CD14-positive monocyte (primary cell): ENCODE measurements at regions not wholly inside any gene's neighbourhood (a gene's known extent, or its start where the extent isn't known, plus 50 kb on each side); places are given as distances from the start of the nearest gene placed in this dataset.

Experiments used
- DNase-seq, 3 donors: peaks; one replicate each; pipeline ENCODE4 v3.0.0-alpha.2; 2011 to 2022
- H2AFZ ChIP-seq: 2 replicates; pipeline ENCODE4 v1.6.0; 2012; ENCODE audit warnings: mild to moderate bottlenecking, low read depth, low read length, inconsistent platforms; ENCODE audit not compliant: insufficient read depth, poor library complexity, severe bottlenecking
- H3K27ac ChIP-seq, 2 donors: 1 replicate in 1 of 2; 2 replicates in 1 of 2; pipeline ENCODE4 v1.5.1; 2012 to 2013; ENCODE audit warnings: low read length in 2 of 2, control low read depth in 1 of 2, inconsistent platforms in 1 of 2, low read depth in 1 of 2, mild to moderate bottlenecking in 1 of 2
- H3K27me3 ChIP-seq, 2 donors: one replicate each; pipeline versions ENCODE4 v1.6.0 to v1.6.1; 2011 to 2013; ENCODE audit warnings: low read length in 2 of 2; ENCODE audit not compliant: control insufficient read depth in 2 of 2, insufficient read depth in 2 of 2
- H3K36me3 ChIP-seq, 2 donors: replicated peaks in 1 of 2; 1 replicate in 1 of 2; 2 replicates in 1 of 2; pipeline versions ENCODE4 v1.5.1 to v1.6.1; 2012 to 2013; ENCODE audit warnings: low read length in 2 of 2, control low read depth in 1 of 2, inconsistent platforms in 1 of 2, mild to moderate bottlenecking in 1 of 2; ENCODE audit not compliant: insufficient read depth in 2 of 2, control insufficient read depth in 1 of 2
- H3K4me1 ChIP-seq, 2 donors: 1 replicate in 1 of 2; 2 replicates in 1 of 2; pipeline versions ENCODE4 v1.5.1 to v1.6.1; 2012 to 2013; ENCODE audit warnings: low read length in 2 of 2, control low read depth in 1 of 2, inconsistent platforms in 1 of 2, mild to moderate bottlenecking in 1 of 2, moderate library complexity in 1 of 2; ENCODE audit not compliant: insufficient read depth in 2 of 2, control insufficient read depth in 1 of 2
- H3K4me2 ChIP-seq: replicated peaks from 2 replicates; pipeline ENCODE3; 2012; ENCODE audit warnings: low read length, moderate library complexity, mild to moderate bottlenecking; ENCODE audit not compliant: poor library complexity, severe bottlenecking; ENCODE audit errors: extremely low read depth
- H3K4me3 ChIP-seq, 3 experiments: fragments of 200-600 bp in 1 of 3; sonication (generic) in 1 of 3; replicated peaks in 1 of 3; 1 replicate in 2 of 3; 2 replicates in 1 of 3; pipeline ENCODE4 v1.5.1; 2011 to 2013; ENCODE audit warnings: low read length in 3 of 3, mild to moderate bottlenecking in 3 of 3, control low read depth in 2 of 3, low read depth in 2 of 3, inconsistent platforms in 1 of 3, moderate library complexity in 1 of 3
- H3K79me2 ChIP-seq: 2 replicates; pipeline ENCODE4 v1.6.0; 2012; ENCODE audit warnings: mild to moderate bottlenecking, control low read depth, inconsistent platforms, low read length, moderate library complexity; ENCODE audit not compliant: insufficient read depth
- H3K9ac ChIP-seq: 2 replicates; pipeline ENCODE4 v1.6.0; 2017; ENCODE audit warnings: low read length, mild to moderate bottlenecking; ENCODE audit not compliant: insufficient read depth, poor library complexity, severe bottlenecking
- H3K9me3 ChIP-seq, 2 donors: replicated peaks in 1 of 2; 1 replicate in 1 of 2; 2 replicates in 1 of 2; pipeline versions ENCODE4 v1.5.1 to v1.6.1; 2012 to 2013; ENCODE audit warnings: low read length in 2 of 2, control low read depth in 1 of 2; ENCODE audit not compliant: control insufficient read depth in 1 of 2, insufficient read depth in 1 of 2
- H4K20me1 ChIP-seq: 2 replicates; pipeline ENCODE4 v1.6.0; 2012; ENCODE audit warnings: mild to moderate bottlenecking, low read length, control low read depth, moderate library complexity; ENCODE audit not compliant: insufficient read depth
- H3K27ac Mint-ChIP-seq, 7 donors: one replicate each; pipeline ENCODE4 v1.8.0; 2020; ENCODE audit warnings: mild to moderate bottlenecking in 7 of 7, mixed read lengths in 7 of 7, moderate library complexity in 6 of 7, inconsistent platforms in 2 of 7
- H3K27me3 Mint-ChIP-seq, 3 donors: one replicate each; pipeline ENCODE4 v1.8.0; 2021 to 2022; ENCODE audit warnings: low read depth in 3 of 3, mild to moderate bottlenecking in 3 of 3, mixed read lengths in 3 of 3, moderate library complexity in 3 of 3, inconsistent platforms in 1 of 3
- H3K36me3 Mint-ChIP-seq, 2 donors: one replicate each; pipeline ENCODE4 v1.8.0; 2020; ENCODE audit warnings: mixed read lengths in 2 of 2, inconsistent platforms in 1 of 2, mild to moderate bottlenecking in 1 of 2
- H3K4me1 Mint-ChIP-seq: one replicate; pipeline ENCODE4 v1.8.0; 2020; ENCODE audit warnings: mild to moderate bottlenecking, mixed read lengths
- H3K4me3 Mint-ChIP-seq, 2 donors: one replicate each; pipeline ENCODE4 v1.8.0; 2020; ENCODE audit warnings: mild to moderate bottlenecking in 2 of 2, mixed read lengths in 2 of 2, moderate library complexity in 1 of 2
- H3K9me3 Mint-ChIP-seq, 7 donors: one replicate each; pipeline ENCODE4 v1.8.0; 2020 to 2022; ENCODE audit warnings: mixed read lengths in 7 of 7, mild to moderate bottlenecking in 6 of 7, moderate library complexity in 6 of 7, inconsistent platforms in 2 of 7
- CTCF ChIP-seq: fragments of 200-600 bp; IDR thresholded peaks from one replicate; pipeline ENCODE4 v1.8.0; 2022; ENCODE audit warnings: antibody characterized with exemption, mild to moderate bottlenecking
- WGBS: methylation state at CpG from one replicate; pipeline ENCODE4 v1.1.5; 2013; ENCODE audit warnings: missing lambda C conversion rate; ENCODE audit not compliant: insufficient coverage; 5-methylcytosine and 5-hydroxymethylcytosine counted together
- intact Hi-C, 2 donors: fragments of 100-400 bp; cut with micrococcal nuclease; formaldehyde crosslinking; loops; one replicate each; pipeline versions ENCODE4 v1.15.0 to v1.15.1; 2023

- Histone ChIP-seq H2AFZ (no peak overlapping the region), H3K36me3 (no peaks in the 10 kb centered on the region), H3K27me3 (no peaks in the 10 kb centered on the region), H4K20me1 (no peaks in the 10 kb centered on the region), H3K9ac (no peak overlapping the region), H3K27ac (no peak overlapping the region), H3K4me1 (no peaks in the 10 kb centered on the region), H3K9me3 (peaks cover 18 to 36% of the 10 kb centered on the region in 2 donors), H3K4me3 (no peak overlapping the region), H3K4me2 (no peak overlapping the region), H3K79me2 (no peaks in the 10 kb centered on the region)
- Mint-ChIP-seq H3K27ac (no peak overlapping the region), H3K4me1 (no peaks in the 10 kb centered on the region), H3K4me3 (no peak overlapping the region), H3K9me3 (peaks cover 14 to 34% (median 22%) of the 10 kb centered on the region in 7 donors), H3K36me3 (no peaks in the 10 kb centered on the region), H3K27me3 (peaks cover 0 to 2% (median 0%) of the 10 kb centered on the region in 3 donors)
- TF ChIP-seq CTCF = no peak
- intact Hi-C loops = no loop called here
- no peak for DNase-seq
- no CpG with 5 or more reads among the region's 5 CpGs for WGBS
Observed at GRCh38 chr6:153858529-153858928, 180.5 kb upstream of the OPRM1 start.

GRCh38 chr6:153856929-153857376 is 182.1 kb upstream of the OPRM1 start:
- whole genome bisulfite sequencing = 95% methylated on average over 23 of the region's 24 CpGs
- Histone ChIP-seq H3K9ac (no peak overlapping the region), H3K4me3 (no peak overlapping the region), H3K27ac (no peak overlapping the region), H3K36me3 (no peaks in the 10 kb centered on the region), H3K4me2 (no peak overlapping the region), H3K27me3 (no peaks in the 10 kb centered on the region), H3K79me2 (no peaks in the 10 kb centered on the region), H3K9me3 (peaks cover 18 to 36% of the 10 kb centered on the region in 2 donors), H4K20me1 (no peaks in the 10 kb centered on the region), H2AFZ (no peak overlapping the region), H3K4me1 (no peaks in the 10 kb centered on the region)
- no peaks in the 10 kb centered on the region for H3K4me1 Mint-ChIP-seq
- H3K36me3 Mint-ChIP-seq = no peaks in the 10 kb centered on the region
- TF ChIP-seq CTCF = no peak
- no peak for DNase-seq
- H3K4me3 Mint-ChIP-seq = no peak overlapping the region
- H3K27me3 Mint-ChIP-seq = peaks cover 0 to 2% (median 0%) of the 10 kb centered on the region in 3 donors
- H3K27ac Mint-ChIP-seq = no peak overlapping the region
- peaks cover 14 to 34% (median 21%) of the 10 kb centered on the region in 7 donors for H3K9me3 Mint-ChIP-seq
- intact Hi-C loops = no loop called here
